ENCODE measurements at regions not wholly inside any gene's neighbourhood (a gene's known extent, or its start where the extent isn't known, plus 50 kb on each side); places are given as distances from the start of the nearest gene placed in this dataset.
A peak's percentile ranks its signal among the peaks of the same experiment; 100 is the strongest.

DNA sequence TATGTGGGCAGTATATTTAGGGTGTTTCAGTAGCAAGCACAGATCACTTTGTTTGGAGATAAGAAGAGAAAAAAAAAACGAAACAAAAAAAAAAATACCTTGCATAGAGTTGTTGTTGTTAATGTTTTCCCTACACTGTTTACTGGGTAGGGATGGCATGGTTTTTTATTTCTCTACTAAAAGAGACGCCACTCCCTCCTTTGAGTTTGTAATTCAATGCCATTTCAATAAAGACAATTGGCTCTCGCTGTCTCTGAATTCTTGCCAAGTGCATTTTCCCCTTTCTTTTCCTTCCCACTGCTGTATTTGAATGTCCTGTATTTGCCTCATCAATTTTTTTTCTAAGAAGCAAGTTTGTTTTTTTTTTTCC, 213.9 kb upstream of the UBASH3B start:
- Histone ChIP-seq H3K9ac (ENCODE audit: low read length) (peak overlapping the region; percentile 21), H3K9me3 (ENCODE audit: control insufficient read depth, insufficient read depth, low read depth, low read length) (no peaks in the 10 kb centered on the region), H3K27ac (ENCODE audit: low read depth, low read length) (no peak overlapping the region), H3K27me3 (ENCODE audit: control insufficient read depth, insufficient read depth, low read length) (no peaks in the 10 kb centered on the region), H3K4me1 (ENCODE audit: control insufficient read depth, insufficient read depth, low read length) (peaks cover 25% of the 10 kb centered on the region), H3K36me3 (ENCODE audit: control insufficient read depth, insufficient read depth, low read length) (no peaks in the 10 kb centered on the region), H3K4me3 (ENCODE audit: low read depth, low read length) (peak overlapping the region; percentile 58)

- Histone ChIP-seq H3K4me3 (ENCODE audit: low read depth, low read length) (peak overlapping the region; percentile 58), H3K36me3 (ENCODE audit: control insufficient read depth, insufficient read depth, low read length) (no peaks in the 10 kb centered on the region), H3K27me3 (ENCODE audit: control insufficient read depth, insufficient read depth, low read length) (no peaks in the 10 kb centered on the region), H3K4me1 (ENCODE audit: control insufficient read depth, insufficient read depth, low read length) (peaks cover 25% of the 10 kb centered on the region), H3K27ac (ENCODE audit: low read depth, low read length) (0 out of 2 replicates have a peak overlapping the region, but pooled peaks have one; percentile 71), H3K9ac (ENCODE audit: low read length) (peak overlapping the region; percentile 21), H3K9me3 (ENCODE audit: control insufficient read depth, insufficient read depth, low read depth, low read length) (no peaks in the 10 kb centered on the region)
These were observed 214.5 kb upstream of the UBASH3B start for GRCh38 chr11:122440811-122441665.

DNA sequence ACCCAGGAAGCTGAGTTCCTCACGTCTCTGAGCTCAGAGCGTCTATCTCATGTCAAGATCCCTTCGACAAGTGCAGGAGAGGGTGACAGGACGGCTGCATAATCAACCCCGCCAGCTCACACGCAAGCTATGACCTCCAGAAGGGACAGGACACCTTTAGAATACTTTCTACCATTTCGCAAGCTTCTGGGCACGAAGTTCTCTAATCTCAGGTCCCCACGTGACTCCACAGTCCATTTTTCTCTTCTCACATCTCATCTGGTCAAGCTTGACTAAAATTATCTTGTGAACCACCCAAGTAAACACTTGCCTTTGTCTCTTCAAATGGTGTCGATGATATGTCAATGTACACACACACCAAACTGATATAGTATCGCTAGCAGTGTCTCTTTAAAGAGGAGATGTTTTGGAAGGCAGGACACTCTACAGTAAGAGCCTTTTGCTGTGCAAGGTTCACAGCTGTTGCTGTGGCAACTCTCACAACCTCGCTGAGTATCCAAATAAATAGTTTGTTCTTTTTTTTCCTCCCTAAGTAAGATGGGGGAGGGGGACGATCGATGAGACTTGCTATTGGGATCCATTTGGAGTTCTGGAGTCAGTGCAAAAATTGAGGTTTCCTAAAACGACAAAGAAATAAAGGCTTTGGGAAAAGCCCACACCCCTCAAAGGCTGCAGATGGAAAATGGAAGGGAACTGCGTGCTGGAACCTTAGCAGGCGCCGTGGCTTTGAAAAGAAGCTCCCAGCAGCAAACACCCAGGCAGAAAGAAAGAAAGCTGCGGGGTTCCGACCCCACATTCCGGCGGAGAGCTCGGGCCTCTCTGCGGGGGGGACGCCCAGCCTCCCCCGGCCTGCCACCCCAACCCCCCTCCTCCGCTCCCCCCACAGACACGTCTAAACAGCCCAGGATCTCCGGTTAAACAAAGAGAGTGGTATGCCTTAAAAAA, 215.4 kb upstream of the UBASH3B start:
- peak overlapping the region; percentile 58 for H3K4me3 ChIP-seq (ENCODE audit: low read depth, low read length)
- no peaks in the 10 kb centered on the region for H3K27me3 ChIP-seq (ENCODE audit: control insufficient read depth, insufficient read depth, low read length)
- H3K9ac ChIP-seq (ENCODE audit: low read length), result peak overlapping the region; percentile 54
- H3K9me3 ChIP-seq (ENCODE audit: control insufficient read depth, insufficient read depth, low read depth, low read length), result no peaks in the 10 kb centered on the region
- no peaks in the 10 kb centered on the region for H3K36me3 ChIP-seq (ENCODE audit: control insufficient read depth, insufficient read depth, low read length)
- peaks cover 27% of the 10 kb centered on the region for H3K4me1 ChIP-seq (ENCODE audit: control insufficient read depth, insufficient read depth, low read length)
- H3K27ac ChIP-seq (ENCODE audit: low read depth, low read length), result peak overlapping the region; percentile 71

DNA sequence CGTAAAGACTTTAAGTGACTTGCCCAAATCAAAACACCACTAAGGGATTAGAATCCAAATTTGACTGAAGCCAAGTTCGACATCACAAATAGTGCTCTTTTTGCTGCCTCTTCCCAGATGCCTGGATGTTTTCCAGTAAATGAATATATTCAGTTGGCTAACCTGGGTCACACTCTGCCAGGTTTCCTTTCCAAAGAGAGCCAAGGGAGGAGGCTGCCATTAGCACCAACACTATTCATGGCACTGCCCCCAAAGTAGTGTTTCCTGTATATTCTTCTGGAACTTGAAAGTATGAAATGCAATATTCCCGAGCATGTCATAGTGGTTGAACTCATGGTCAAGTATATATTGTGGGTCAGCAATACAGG, 219.3 kb upstream of the UBASH3B start:
- Histone ChIP-seq H3K4me1 (ENCODE audit: control insufficient read depth, insufficient read depth, low read length) (peaks cover 21% of the 10 kb centered on the region), H3K9ac (ENCODE audit: low read length) (no peak overlapping the region), H3K27ac (ENCODE audit: low read depth, low read length) (no peak overlapping the region), H3K36me3 (ENCODE audit: control insufficient read depth, insufficient read depth, low read length) (no peaks in the 10 kb centered on the region), H3K9me3 (ENCODE audit: control insufficient read depth, insufficient read depth, low read depth, low read length) (no peaks in the 10 kb centered on the region), H3K27me3 (ENCODE audit: control insufficient read depth, insufficient read depth, low read length) (no peaks in the 10 kb centered on the region), H3K4me3 (ENCODE audit: low read depth, low read length) (no peak overlapping the region)

DNA sequence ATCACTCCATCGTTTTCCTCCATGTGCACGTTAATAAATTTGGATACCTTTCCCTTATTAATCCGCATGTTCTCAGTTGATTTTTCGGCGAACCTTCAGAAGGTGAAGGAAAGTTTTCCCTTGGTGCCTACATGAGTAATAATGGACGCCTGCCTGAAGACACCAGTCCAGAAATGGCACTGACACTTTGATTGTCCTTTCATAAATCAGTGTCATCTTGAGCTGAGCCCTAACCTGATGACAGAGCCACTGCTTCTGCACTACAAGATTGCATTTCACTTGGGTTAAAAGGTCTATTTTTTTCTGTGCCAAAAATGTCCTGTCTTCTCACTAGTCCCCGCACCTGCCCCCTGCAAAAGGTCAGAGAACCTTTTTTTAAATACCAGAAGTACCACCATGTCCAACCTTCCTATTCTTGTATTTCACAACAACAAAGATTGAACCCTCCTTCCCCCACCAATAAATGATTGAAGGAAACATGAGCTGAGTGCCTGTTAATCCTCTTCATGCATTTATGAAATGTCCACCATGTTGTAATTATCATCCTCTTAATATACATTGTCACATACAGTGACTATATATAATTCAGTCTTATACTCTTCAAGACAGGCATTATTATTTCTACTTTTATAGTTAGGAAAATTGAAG, 219.9 kb upstream of the UBASH3B start:
- Histone ChIP-seq H3K27ac (ENCODE audit: low read depth, low read length) (no peak overlapping the region), H3K4me3 (ENCODE audit: low read depth, low read length) (no peak overlapping the region), H3K27me3 (ENCODE audit: control insufficient read depth, insufficient read depth, low read length) (no peaks in the 10 kb centered on the region), H3K4me1 (ENCODE audit: control insufficient read depth, insufficient read depth, low read length) (peaks cover 20% of the 10 kb centered on the region), H3K36me3 (ENCODE audit: control insufficient read depth, insufficient read depth, low read length) (no peaks in the 10 kb centered on the region), H3K9me3 (ENCODE audit: control insufficient read depth, insufficient read depth, low read depth, low read length) (no peaks in the 10 kb centered on the region), H3K9ac (ENCODE audit: low read length) (no peak overlapping the region)

DNA sequence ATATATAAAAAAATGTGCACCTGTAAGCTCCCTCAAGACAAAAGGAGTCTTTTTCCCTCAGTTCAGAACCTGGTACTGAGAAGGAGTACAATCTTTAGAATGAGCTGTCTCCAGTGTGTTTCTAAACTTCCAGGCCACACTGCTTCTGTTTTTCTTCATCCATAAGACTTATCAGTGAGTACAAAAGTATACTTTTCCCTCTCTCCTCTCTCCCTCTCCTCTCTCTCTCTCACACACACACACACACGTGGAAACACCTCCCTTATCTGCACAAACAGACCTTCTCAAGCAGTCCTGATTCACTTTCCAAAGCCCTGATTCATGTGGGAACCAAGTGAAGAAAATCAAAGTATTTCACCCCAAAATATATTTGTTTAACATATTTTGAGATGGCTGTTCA, 220.7 kb upstream of the UBASH3B start:
- Histone ChIP-seq H3K9me3 (ENCODE audit: control insufficient read depth, insufficient read depth, low read depth, low read length) (no peaks in the 10 kb centered on the region), H3K4me1 (ENCODE audit: control insufficient read depth, insufficient read depth, low read length) (peaks cover 15% of the 10 kb centered on the region), H3K4me3 (ENCODE audit: low read depth, low read length) (no peak overlapping the region), H3K27ac (ENCODE audit: low read depth, low read length) (no peak overlapping the region), H3K36me3 (ENCODE audit: control insufficient read depth, insufficient read depth, low read length) (no peaks in the 10 kb centered on the region), H3K27me3 (ENCODE audit: control insufficient read depth, insufficient read depth, low read length) (no peaks in the 10 kb centered on the region), H3K9ac (ENCODE audit: low read length) (no peak overlapping the region)

GRCh38 chr11:122430490-122430889, 225.0 kb upstream of the UBASH3B start:
- H3K4me3 ChIP-seq (ENCODE audit: low read depth, low read length), result no peak overlapping the region
- H3K27me3 ChIP-seq (ENCODE audit: control insufficient read depth, insufficient read depth, low read length), result no peaks in the 10 kb centered on the region
- H3K36me3 ChIP-seq (ENCODE audit: control insufficient read depth, insufficient read depth, low read length), result no peaks in the 10 kb centered on the region
- no peaks in the 10 kb centered on the region for H3K9me3 ChIP-seq (ENCODE audit: control insufficient read depth, insufficient read depth, low read depth, low read length)
- H3K4me1 ChIP-seq (ENCODE audit: control insufficient read depth, insufficient read depth, low read length), result peaks cover 8% of the 10 kb centered on the region; the same call in 1 of the 2 replicates
- H3K27ac ChIP-seq (ENCODE audit: low read depth, low read length), result no peak overlapping the region
- H3K9ac ChIP-seq (ENCODE audit: low read length), result no peak overlapping the region

- H3K9ac ChIP-seq (ENCODE audit: low read length), result no peak overlapping the region
These were observed 229.4 kb upstream of the UBASH3B start for GRCh38 chr11:122426073-122426472.

GRCh38 chr11:122424636-122425035, 230.9 kb upstream of the UBASH3B start:
- H3K4me1 ChIP-seq (ENCODE audit: control insufficient read depth, insufficient read depth, low read length), result peaks cover 10% of the 10 kb centered on the region; the same call in 1 of the 2 replicates
- H3K9me3 ChIP-seq (ENCODE audit: control insufficient read depth, insufficient read depth, low read depth, low read length), result no peaks in the 10 kb centered on the region
- no peak overlapping the region for H3K27ac ChIP-seq (ENCODE audit: low read depth, low read length)
- H3K9ac ChIP-seq (ENCODE audit: low read length), result no peak overlapping the region
- no peaks in the 10 kb centered on the region for H3K27me3 ChIP-seq (ENCODE audit: control insufficient read depth, insufficient read depth, low read length)
- H3K4me3 ChIP-seq (ENCODE audit: low read depth, low read length), result no peak overlapping the region
- no peaks in the 10 kb centered on the region for H3K36me3 ChIP-seq (ENCODE audit: control insufficient read depth, insufficient read depth, low read length)

More at GRCh38 chr11:122426073-122426472, 229.4 kb upstream of the UBASH3B start:
- H3K4me3 ChIP-seq (ENCODE audit: low read depth, low read length), result no peak overlapping the region
- H3K9me3 ChIP-seq (ENCODE audit: control insufficient read depth, insufficient read depth, low read depth, low read length), result no peaks in the 10 kb centered on the region
- no peak overlapping the region for H3K27ac ChIP-seq (ENCODE audit: low read depth, low read length)
- peaks cover 10% of the 10 kb centered on the region; the same call in 1 of the 2 replicates for H3K4me1 ChIP-seq (ENCODE audit: control insufficient read depth, insufficient read depth, low read length)
- H3K27me3 ChIP-seq (ENCODE audit: control insufficient read depth, insufficient read depth, low read length), result no peaks in the 10 kb centered on the region
- no peaks in the 10 kb centered on the region for H3K36me3 ChIP-seq (ENCODE audit: control insufficient read depth, insufficient read depth, low read length)

DNA sequence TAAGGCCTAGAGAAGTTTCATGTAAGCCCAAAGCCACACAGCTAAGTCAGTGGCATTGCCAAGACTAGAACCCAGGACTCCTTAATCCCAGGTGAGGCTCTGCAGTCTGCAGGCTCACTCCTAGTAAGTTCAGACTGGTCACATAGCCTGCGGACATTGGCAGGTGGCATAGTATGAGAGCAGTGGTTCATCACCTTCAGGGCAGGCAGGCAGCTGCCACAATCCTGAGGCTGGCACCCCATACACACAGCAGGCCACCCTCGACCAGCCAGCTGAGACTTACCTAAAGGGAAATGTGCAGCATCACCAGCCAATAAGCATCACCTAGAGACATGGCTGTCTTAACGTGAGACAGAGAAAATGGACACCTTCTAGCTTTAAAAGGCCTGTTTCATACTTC, 231.6 kb upstream of the UBASH3B start:
- peaks cover 10% of the 10 kb centered on the region; the same call in 1 of the 2 replicates for H3K4me1 ChIP-seq (ENCODE audit: control insufficient read depth, insufficient read depth, low read length)
- H3K27me3 ChIP-seq (ENCODE audit: control insufficient read depth, insufficient read depth, low read length), result no peaks in the 10 kb centered on the region
- H3K27ac ChIP-seq (ENCODE audit: low read depth, low read length), result no peak overlapping the region
- no peaks in the 10 kb centered on the region for H3K36me3 ChIP-seq (ENCODE audit: control insufficient read depth, insufficient read depth, low read length)
- H3K9me3 ChIP-seq (ENCODE audit: control insufficient read depth, insufficient read depth, low read depth, low read length), result no peaks in the 10 kb centered on the region
- H3K9ac ChIP-seq (ENCODE audit: low read length), result no peak overlapping the region
- no peak overlapping the region for H3K4me3 ChIP-seq (ENCODE audit: low read depth, low read length)

Measured in HUES6 (cell line).